HepG2 (cell line): ENCODE measurements at regions not wholly inside any gene's neighbourhood (a gene's known extent, or its start where the extent isn't known, plus 50 kb on each side); places are given as distances from the start of the nearest gene placed in this dataset.

ENCODE experiments used
- ATAC-seq: fragments of 200-7000 bp; cut with Tn5 transposase; 3 replicates; pipeline ENCODE4 v1.9.1; 2020; ENCODE audit warnings: mild to moderate bottlenecking, moderate library complexity
- BruUV-seq: library from RNA; stranded (reverse); fragments of 400-500 nt; replicated peaks from 2 replicates; lab custom pipeline; 2021; lab: Mats Ljungman, UMichigan
- CTCF ChIA-PET: fragments of 300-600 bp; formaldehyde crosslinking; extraction: SDS; loops from one replicate; lab custom pipeline; 2021; ENCODE audit warnings: low total read pairs, inconsistent platforms, low intra/inter-chr PET ratio; lab: Yijun Ruan, JAX
- POLR2A ChIA-PET: fragments of 350-600 bp; sonication (Branson Sonifier 250); formaldehyde crosslinking; loops from one replicate; lab custom pipeline; 2020; ENCODE audit warnings: antibody characterized with exemption, inconsistent platforms; lab: Yijun Ruan, JAX
- DNase-seq: peaks from one replicate; pipeline ENCODE4 v3.0.0-alpha.2; 2015; ENCODE audit warnings: low spot score
- FAIRE-seq: peaks from 3 replicates; lab custom pipeline; 2011; peaks lifted over from hg19 to GRCh38; lab: Jason Lieb, UNC
- H2AFZ ChIP-seq: one replicate; pipeline ENCODE4 v1.6.1; 2011; ENCODE audit warnings: low read length, inconsistent platforms
- H3K27ac ChIP-seq: fragments of 300-600 bp; 3 replicates; pipeline ENCODE4 v1.8.0; 2011; ENCODE audit warnings: mixed run types, mild to moderate bottlenecking, mixed read lengths, low read length, inconsistent platforms; ENCODE audit not compliant: insufficient read depth; ENCODE audit errors: extremely low read length
- H3K27me3 ChIP-seq, 2 experiments: fragments of 200-600 bp in 1 of 2; 2 replicates in 1 of 2; 3 replicates in 1 of 2; pipeline versions ENCODE4 v1.6.0 to v1.8.0; 2011; ENCODE audit warnings: low read length in 2 of 2, mild to moderate bottlenecking in 2 of 2, moderate library complexity in 2 of 2, inconsistent platforms in 1 of 2; ENCODE audit not compliant: insufficient read depth in 2 of 2, control insufficient read depth in 1 of 2
- H3K36me3 ChIP-seq, 2 experiments: fragments of 200-600 bp in 1 of 2; replicated peaks in 1 of 2; 2 replicates in 1 of 2; 3 replicates in 1 of 2; pipeline versions ENCODE4 v1.5.1 to v1.8.0; 2011; ENCODE audit warnings: low read length in 2 of 2, inconsistent platforms in 1 of 2; ENCODE audit not compliant: insufficient read depth in 2 of 2, control insufficient read depth in 1 of 2
- H3K4me1 ChIP-seq: 2 replicates; pipeline ENCODE4 v1.5.1; 2012; ENCODE audit warnings: low read length, inconsistent platforms; ENCODE audit not compliant: insufficient read depth
- H3K4me2 ChIP-seq: 2 replicates; pipeline ENCODE4 v1.6.0; 2011; ENCODE audit warnings: low read depth, low read length, inconsistent platforms
- H3K4me3 ChIP-seq, 3 experiments: fragments of 200-600 bp in 1 of 3; sonication (generic), shearing (Covaris generic) in 1 of 3; replicated peaks in 1 of 3; 2 replicates each; pipeline ENCODE4 v1.5.1; 2011 to 2016; ENCODE audit warnings: low read length in 3 of 3, inconsistent platforms in 2 of 3, low read depth in 2 of 3, mild to moderate bottlenecking in 2 of 3, control low read depth in 1 of 3, mixed read lengths in 1 of 3; ENCODE audit not compliant: insufficient read depth in 1 of 3
- H3K79me2 ChIP-seq: one replicate; pipeline ENCODE4 v1.6.1; 2011; ENCODE audit warnings: low read length, inconsistent platforms; ENCODE audit not compliant: insufficient read depth
- H3K9ac ChIP-seq: 2 replicates; pipeline ENCODE4 v1.6.0; 2011; ENCODE audit warnings: mild to moderate bottlenecking, low read depth, low read length, inconsistent platforms; ENCODE audit not compliant: insufficient read depth
- H3K9me3 ChIP-seq: 2 replicates; pipeline ENCODE4 v1.5.1; 2012; ENCODE audit warnings: mild to moderate bottlenecking, low read length
- H4K20me1 ChIP-seq: 2 replicates; pipeline ENCODE4 v1.6.0; 2011; ENCODE audit warnings: inconsistent platforms, mild to moderate bottlenecking, low read length, moderate library complexity; ENCODE audit not compliant: insufficient read depth
- DPF2 ChIP-seq: sonication (generic); formaldehyde crosslinking; IDR thresholded peaks from 2 replicates; pipeline ENCODE4 v1.4.0; 2020; ENCODE audit warnings: mild to moderate bottlenecking, low read depth, missing genetic modification reagents, borderline replicate concordance
- IKZF4 ChIP-seq: sonication (generic); formaldehyde crosslinking; IDR thresholded peaks from 2 replicates; pipeline ENCODE4 v1.5.1; 2020; ENCODE audit warnings: borderline replicate concordance, mild to moderate bottlenecking, low read depth, missing genetic modification reagents; ENCODE audit errors: not compliant biosample characterization
- KAT7 ChIP-seq: IDR thresholded peaks from 2 replicates; pipeline ENCODE4 v1.6.1; 2018; ENCODE audit warnings: borderline replicate concordance, missing compliant biosample characterization
- KLF6 ChIP-seq: IDR thresholded peaks from 2 replicates; pipeline ENCODE4 v1.8.0; 2016; ENCODE audit warnings: missing biosample characterization, missing genetic modification reagents
- MXD4 ChIP-seq: IDR thresholded peaks from 2 replicates; pipeline ENCODE4 v1.6.1; 2016; ENCODE audit warnings: mild to moderate bottlenecking, missing biosample characterization, missing genetic modification reagents
- PAF1 ChIP-seq: IDR thresholded peaks from 2 replicates; pipeline ENCODE4 v1.6.1; 2016; ENCODE audit warnings: missing genetic modification reagents, missing compliant biosample characterization
- PHF21A ChIP-seq: sonication (generic); formaldehyde crosslinking; IDR thresholded peaks from 2 replicates; pipeline ENCODE4 v1.5.0; 2020; ENCODE audit warnings: mild to moderate bottlenecking, missing genetic modification reagents
- REPIN1 ChIP-seq: sonication (generic); formaldehyde crosslinking; IDR thresholded peaks from 2 replicates; pipeline ENCODE4 v1.8.0; 2022; ENCODE audit warnings: missing genetic modification reagents, low read depth, mild to moderate bottlenecking, borderline replicate concordance
- SSRP1 ChIP-seq: IDR thresholded peaks from 2 replicates; pipeline ENCODE4 v1.6.1; 2016; ENCODE audit warnings: control low read depth
- ZBTB20 ChIP-seq: sonication (generic); formaldehyde crosslinking; IDR thresholded peaks from 2 replicates; pipeline ENCODE4 v1.8.1; 2023; ENCODE audit warnings: missing genetic modification reagents, low read depth, mild to moderate bottlenecking, borderline replicate concordance
- ZNF432 ChIP-seq: sonication (generic); formaldehyde crosslinking; IDR thresholded peaks from 2 replicates; pipeline ENCODE4 v1.5.0; 2020; ENCODE audit warnings: missing genetic modification reagents, mild to moderate bottlenecking, borderline replicate concordance
- ZNF552 ChIP-seq: sonication (generic); formaldehyde crosslinking; IDR thresholded peaks from 2 replicates; pipeline ENCODE4 v1.9.0; 2022; ENCODE audit warnings: missing genetic modification reagents, mild to moderate bottlenecking, borderline replicate concordance
- WGBS: methylation state at CpG from one replicate; pipeline ENCODE4 v1.1.6; 2017; ENCODE audit warnings: low lambda C conversion rate; 5-methylcytosine and 5-hydroxymethylcytosine counted together
- in situ Hi-C: cut with HindIII; loops from 2 replicates; pipeline ENCODE4 v1.10.0; 2017; ENCODE audit warnings: low pct_unique_long_range_greater_than_20kb; ENCODE audit not compliant: extremely low pct_ligation_motif_present
- intact Hi-C: fragments of 100-400 bp; cut with micrococcal nuclease; formaldehyde crosslinking; loops from one replicate; pipeline ENCODE4 v1.10.0; 2022; ENCODE audit not compliant: unreplicated experiment
- TF ChIP-seq, protein P1 (sequence below): sonication (generic); formaldehyde crosslinking; IDR thresholded peaks from 2 replicates; pipeline ENCODE4 v1.8.0; 2022; ENCODE audit warnings: missing genetic modification reagents, mild to moderate bottlenecking, moderate library complexity, borderline replicate concordance
- TF ChIP-seq, protein P2 (sequence below): sonication (generic); formaldehyde crosslinking; IDR thresholded peaks from 2 replicates; pipeline ENCODE4 v1.5.0; 2020; ENCODE audit warnings: mild to moderate bottlenecking, missing genetic modification reagents
- TF ChIP-seq, protein P3 (sequence below): sonication (generic); formaldehyde crosslinking; IDR thresholded peaks from 2 replicates; pipeline ENCODE4 v1.5.0; 2020; ENCODE audit warnings: missing genetic modification reagents, mild to moderate bottlenecking, borderline replicate concordance
- TF ChIP-seq, protein P4 (sequence below): sonication (generic); formaldehyde crosslinking; IDR thresholded peaks from 2 replicates; pipeline ENCODE4 v1.5.0; 2020; ENCODE audit warnings: mild to moderate bottlenecking, missing genetic modification reagents, borderline replicate concordance

DNA sequence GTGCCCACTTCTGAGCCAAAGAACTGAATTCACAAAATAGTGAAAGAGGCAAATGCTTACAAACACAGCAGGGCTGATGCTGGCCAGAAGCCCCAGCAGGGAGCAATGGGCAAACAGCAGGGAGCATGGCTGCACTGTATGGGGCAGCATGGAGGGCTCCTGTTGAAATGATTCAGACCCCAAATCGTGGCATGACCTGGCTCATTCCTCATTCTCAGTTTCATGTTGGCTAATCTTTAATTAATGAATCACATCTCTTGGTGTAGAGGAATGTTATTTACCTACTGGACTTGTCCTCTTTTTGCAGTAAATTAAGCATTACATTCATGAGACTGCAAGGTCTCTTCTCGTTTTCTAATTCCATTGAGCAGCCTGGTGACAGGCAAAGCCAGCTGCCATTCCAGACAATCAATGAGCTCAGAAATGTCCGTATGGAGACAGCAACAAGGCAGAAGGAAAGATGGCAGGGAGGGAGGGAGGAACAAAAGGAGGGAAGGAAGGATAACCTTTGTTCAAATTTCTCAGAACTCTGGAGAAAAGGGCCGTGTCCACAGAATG is 84.9 kb upstream of the ST8SIA3 start (continued):
- TF ChIP-seq, protein P1, sequence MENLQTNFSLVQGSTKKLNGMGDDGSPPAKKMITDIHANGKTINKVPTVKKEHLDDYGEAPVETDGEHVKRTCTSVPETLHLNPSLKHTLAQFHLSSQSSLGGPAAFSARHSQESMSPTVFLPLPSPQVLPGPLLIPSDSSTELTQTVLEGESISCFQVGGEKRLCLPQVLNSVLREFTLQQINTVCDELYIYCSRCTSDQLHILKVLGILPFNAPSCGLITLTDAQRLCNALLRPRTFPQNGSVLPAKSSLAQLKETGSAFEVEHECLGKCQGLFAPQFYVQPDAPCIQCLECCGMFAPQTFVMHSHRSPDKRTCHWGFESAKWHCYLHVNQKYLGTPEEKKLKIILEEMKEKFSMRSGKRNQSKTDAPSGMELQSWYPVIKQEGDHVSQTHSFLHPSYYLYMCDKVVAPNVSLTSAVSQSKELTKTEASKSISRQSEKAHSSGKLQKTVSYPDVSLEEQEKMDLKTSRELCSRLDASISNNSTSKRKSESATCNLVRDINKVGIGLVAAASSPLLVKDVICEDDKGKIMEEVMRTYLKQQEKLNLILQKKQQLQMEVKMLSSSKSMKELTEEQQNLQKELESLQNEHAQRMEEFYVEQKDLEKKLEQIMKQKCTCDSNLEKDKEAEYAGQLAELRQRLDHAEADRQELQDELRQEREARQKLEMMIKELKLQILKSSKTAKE (CRISPR knock-in tag), result no peak
- TF ChIP-seq ZNF552 (CRISPR knock-in tag) (no peak), KAT7 (CRISPR knock-in tag) (no peak)

DNA sequence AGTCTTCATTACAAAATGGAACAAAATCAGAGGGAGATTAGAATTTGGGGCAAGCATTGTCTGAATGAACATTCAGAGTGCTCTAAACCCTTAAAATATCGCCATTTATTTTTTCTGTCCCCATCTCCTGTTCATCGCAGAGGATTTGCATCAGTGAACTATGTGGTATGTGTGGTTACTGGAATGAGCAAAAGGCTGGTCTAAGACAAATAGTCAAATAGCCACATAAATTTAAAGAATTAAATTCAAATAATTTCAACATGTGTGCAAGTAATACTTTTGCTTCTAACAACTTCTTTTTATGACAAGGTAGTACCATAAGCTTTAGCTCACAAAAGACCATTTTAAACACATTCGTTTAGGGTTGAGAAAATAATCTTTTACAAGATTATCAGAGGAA is 82.6 kb upstream of the ST8SIA3 start:
- in situ Hi-C loops (no loop called here), intact Hi-C loops (loop anchor here (5.0 kb wide), 1 partner anchor 168 kb away; the partner anchor contains the start of gene ONECUT2)
- Histone ChIP-seq H3K4me2 (no peak overlapping the region), H3K4me3 (no peak overlapping the region), H4K20me1 (no peaks in the 10 kb centered on the region), H2AFZ (no peak overlapping the region), H3K9ac (no peak overlapping the region), H3K9me3 (no peaks in the 10 kb centered on the region), H3K79me2 (no peaks in the 10 kb centered on the region), H3K36me3 (no peaks in the 10 kb centered on the region), H3K4me1 (peaks cover 12% of the 10 kb centered on the region), H3K27ac (no peak overlapping the region), H3K27me3 (peaks cover 0 to 1% of the 10 kb centered on the region in 2 experiments; a peak in 3 of 5 replicates)
- ATAC-seq (no peak), DNase-seq (no peak), FAIRE-seq (no peak)
- POLR2A ChIA-PET, result no interaction called here
- WGBS, result 42% methylated on average over 3 of the region's 3 CpGs
- CTCF ChIA-PET, result no interaction called here
- BruUV-seq, result no TSS peak
- no peak for TF ChIP-seq ZNF432 (CRISPR knock-in tag)
- TF ChIP-seq DPF2 (CRISPR knock-in tag), result no peak
- TF ChIP-seq SSRP1 (CRISPR knock-in tag), result no peak
- TF ChIP-seq KLF6 (CRISPR knock-in tag), result no peak
- TF ChIP-seq MXD4, result no peak
- no peak for TF ChIP-seq REPIN1 (CRISPR knock-in tag)
- TF ChIP-seq, protein P2, sequence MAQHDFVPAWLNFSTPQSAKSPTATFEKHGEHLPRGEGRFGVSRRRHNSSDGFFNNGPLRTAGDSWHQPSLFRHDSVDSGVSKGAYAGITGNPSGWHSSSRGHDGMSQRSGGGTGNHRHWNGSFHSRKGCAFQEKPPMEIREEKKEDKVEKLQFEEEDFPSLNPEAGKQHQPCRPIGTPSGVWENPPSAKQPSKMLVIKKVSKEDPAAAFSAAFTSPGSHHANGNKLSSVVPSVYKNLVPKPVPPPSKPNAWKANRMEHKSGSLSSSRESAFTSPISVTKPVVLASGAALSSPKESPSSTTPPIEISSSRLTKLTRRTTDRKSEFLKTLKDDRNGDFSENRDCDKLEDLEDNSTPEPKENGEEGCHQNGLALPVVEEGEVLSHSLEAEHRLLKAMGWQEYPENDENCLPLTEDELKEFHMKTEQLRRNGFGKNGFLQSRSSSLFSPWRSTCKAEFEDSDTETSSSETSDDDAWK (CRISPR knock-in tag), result no peak
- TF ChIP-seq, protein P3, sequence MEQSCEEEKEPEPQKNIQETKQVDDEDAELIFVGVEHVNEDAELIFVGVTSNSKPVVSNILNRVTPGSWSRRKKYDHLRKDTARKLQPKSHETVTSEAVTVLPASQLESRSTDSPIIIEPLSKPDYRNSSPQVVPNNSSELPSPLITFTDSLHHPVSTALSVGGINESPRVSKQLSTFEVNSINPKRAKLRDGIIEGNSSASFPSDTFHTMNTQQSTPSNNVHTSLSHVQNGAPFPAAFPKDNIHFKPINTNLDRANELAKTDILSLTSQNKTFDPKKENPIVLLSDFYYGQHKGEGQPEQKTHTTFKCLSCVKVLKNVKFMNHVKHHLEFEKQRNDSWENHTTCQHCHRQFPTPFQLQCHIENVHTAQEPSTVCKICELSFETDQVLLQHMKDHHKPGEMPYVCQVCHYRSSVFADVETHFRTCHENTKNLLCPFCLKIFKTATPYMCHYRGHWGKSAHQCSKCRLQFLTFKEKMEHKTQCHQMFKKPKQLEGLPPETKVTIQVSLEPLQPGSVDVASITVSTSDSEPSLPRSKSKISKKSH (CRISPR knock-in tag), result no peak
- TF ChIP-seq PHF21A (CRISPR knock-in tag), result no peak
- TF ChIP-seq, protein P4, sequence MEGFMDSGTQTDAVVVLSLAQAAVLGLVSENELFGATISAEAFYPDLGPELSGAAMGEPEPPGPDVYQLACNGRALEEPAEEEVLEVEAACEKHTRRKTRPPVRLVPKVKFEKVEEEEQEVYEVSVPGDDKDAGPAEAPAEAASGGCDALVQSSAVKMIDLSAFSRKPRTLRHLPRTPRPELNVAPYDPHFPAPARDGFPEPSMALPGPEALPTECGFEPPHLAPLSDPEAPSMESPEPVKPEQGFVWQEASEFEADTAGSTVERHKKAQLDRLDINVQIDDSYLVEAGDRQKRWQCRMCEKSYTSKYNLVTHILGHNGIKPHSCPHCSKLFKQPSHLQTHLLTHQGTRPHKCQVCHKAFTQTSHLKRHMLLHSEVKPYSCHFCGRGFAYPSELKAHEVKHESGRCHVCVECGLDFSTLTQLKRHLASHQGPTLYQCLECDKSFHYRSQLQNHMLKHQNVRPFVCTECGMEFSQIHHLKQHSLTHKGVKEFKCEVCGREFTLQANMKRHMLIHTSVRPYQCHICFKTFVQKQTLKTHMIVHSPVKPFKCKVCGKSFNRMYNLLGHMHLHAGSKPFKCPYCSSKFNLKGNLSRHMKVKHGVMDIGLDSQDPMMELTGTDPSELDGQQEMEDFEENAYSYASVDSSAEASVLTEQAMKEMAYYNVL (CRISPR knock-in tag), result no peak
- TF ChIP-seq ZBTB20 (CRISPR knock-in tag), result no peak
- TF ChIP-seq PAF1, result no peak
- TF ChIP-seq IKZF4 (CRISPR knock-in tag), result no peak
